ENCODE measurements at regions not wholly inside any gene's neighbourhood (a gene's known extent, or its start where the extent isn't known, plus 50 kb on each side); places are given as distances from the start of the nearest gene placed in this dataset.
"Not testable (repeated sequence)": the region's sequence is repeated elsewhere in the genome, so short reads cannot be mapped to it uniquely, and the experiment has no call there.

DNA sequence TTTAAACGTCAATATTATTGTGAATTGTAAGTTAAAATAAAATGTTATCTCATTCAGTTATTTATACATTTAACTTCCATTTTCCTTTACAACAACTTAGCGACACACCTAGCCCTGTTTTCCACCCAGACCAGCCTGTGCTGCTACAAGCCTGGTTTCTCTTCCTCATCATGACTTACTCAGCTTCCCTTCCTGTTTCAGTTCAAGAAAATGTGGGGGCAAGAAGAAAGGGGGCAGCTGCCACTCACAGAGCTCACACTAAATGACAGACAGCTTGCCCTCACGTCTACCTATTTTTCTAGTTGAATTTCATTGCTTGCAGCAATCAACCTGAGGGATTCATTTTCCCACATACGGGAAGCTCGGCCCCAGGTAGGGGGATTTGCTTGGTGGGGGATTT lies 496.4 kb downstream of the GOLGA6L6 start:
- TF ChIP-seq, protein P1, sequence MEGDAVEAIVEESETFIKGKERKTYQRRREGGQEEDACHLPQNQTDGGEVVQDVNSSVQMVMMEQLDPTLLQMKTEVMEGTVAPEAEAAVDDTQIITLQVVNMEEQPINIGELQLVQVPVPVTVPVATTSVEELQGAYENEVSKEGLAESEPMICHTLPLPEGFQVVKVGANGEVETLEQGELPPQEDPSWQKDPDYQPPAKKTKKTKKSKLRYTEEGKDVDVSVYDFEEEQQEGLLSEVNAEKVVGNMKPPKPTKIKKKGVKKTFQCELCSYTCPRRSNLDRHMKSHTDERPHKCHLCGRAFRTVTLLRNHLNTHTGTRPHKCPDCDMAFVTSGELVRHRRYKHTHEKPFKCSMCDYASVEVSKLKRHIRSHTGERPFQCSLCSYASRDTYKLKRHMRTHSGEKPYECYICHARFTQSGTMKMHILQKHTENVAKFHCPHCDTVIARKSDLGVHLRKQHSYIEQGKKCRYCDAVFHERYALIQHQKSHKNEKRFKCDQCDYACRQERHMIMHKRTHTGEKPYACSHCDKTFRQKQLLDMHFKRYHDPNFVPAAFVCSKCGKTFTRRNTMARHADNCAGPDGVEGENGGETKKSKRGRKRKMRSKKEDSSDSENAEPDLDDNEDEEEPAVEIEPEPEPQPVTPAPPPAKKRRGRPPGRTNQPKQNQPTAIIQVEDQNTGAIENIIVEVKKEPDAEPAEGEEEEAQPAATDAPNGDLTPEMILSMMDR (IDR thresholded peaks at IDR 0.05) = not testable (repeated sequence)
- not testable (repeated sequence) for TF ChIP-seq EZH2 (IDR thresholded peaks at IDR 0.05; ENCODE audit: borderline replicate concordance, insufficient read depth, low read depth, low read length, poor library complexity, severe bottlenecking)
